ENCODE measurements at regions not wholly inside any gene's neighbourhood (a gene's known extent, or its start where the extent isn't known, plus 50 kb on each side); places are given as distances from the start of the nearest gene placed in this dataset.

DNA sequence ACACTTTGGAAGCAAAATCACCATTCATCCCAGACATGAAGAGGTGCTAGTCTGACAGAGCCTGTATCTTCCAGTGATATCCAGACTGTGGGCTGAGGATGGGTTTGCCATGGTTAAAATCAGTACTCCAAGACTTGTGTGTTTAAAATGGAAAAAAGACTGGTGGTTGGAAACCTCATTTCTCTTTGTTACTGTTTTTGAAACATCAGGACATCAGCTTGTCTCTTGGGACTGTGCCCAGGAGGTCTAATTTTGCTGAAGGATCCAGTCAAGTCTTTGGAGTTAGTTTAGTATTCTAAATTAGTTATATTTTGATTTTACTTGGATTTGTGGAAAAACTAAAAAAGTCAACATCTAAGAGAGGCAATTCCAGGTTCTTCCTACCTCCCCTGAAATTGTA is 578.4 kb downstream of the PLCL1 start:
- FAIRE-seq: no peak
- no peak for DNase-seq (ENCODE audit: insufficient read length, low spot score)

DNA sequence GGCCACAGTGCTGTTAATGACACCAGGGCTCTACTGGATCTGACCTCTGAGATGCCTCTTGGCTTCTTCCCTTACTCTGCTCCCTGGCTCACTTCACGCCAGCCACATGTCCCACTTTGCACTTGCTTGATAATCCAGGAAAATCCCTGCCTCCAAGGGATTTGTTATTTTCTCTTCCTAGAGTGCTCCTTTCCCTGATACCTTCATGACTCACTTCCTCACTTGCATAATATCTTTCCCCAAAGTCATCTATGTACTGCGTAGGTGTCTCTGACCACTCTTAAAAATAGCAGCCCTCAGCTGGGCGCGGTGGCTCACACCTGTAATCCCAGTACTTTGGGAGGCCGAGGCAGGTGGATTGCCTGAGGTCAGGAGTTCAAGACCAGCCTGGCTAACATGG is 572.3 kb downstream of the PLCL1 start:
- FAIRE-seq (no peak), DNase-seq (ENCODE audit: insufficient read length, low spot score) (peak; percentile 0)

DNA sequence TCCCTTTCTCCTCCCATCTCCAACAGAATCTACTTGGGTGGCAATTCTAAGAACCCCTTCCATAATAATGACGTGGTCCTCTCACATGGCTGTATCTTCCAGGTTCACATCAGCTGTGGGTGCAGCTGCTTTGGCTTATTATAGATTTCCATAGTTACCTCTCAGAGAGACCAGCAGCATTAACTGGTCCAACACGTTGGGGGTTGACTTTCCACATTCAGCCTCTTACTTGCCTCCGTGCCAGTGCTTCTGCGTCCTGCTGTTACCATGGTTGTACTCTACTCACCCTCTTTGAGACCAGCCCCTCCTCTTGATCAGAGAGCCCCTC is 570.7 kb downstream of the PLCL1 start:
- DNase-seq (ENCODE audit: insufficient read length, low spot score) (no peak), FAIRE-seq (no peak)

DNA sequence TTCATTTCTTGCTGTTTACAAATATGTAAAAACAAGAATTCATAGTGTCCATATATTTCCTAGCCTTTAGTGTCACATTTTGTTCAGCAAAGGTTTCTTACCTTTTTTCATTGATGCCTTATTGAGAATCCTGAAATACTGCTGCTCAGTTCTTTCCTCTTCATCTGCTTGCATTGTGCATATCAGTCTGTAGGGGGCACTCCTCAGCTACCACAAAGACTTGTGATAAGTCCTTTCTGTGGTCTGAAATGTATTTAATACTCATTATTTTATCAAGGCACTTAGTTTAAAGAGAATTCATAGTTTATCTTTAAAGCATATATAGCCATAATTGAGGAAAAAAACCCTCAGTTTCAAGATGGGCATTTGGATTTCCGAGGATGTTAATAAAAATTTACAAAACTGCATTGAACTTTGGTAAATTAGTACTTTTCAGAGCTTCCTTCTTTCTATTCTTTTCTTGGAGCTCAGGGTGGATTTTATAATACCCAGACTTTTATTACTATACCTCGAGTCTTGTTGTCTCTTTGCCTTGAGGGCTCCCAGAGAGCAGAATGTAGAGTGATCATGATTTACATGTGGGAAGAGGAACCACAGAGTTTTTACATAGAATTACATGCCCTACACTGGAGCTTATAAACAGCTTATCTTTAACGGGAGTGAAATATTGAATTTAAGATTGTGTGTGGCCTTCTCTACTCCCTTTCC is 570.1 kb downstream of the PLCL1 start:
- no peak for FAIRE-seq
- peak; percentile 10 for DNase-seq (ENCODE audit: insufficient read length, low spot score)

DNA sequence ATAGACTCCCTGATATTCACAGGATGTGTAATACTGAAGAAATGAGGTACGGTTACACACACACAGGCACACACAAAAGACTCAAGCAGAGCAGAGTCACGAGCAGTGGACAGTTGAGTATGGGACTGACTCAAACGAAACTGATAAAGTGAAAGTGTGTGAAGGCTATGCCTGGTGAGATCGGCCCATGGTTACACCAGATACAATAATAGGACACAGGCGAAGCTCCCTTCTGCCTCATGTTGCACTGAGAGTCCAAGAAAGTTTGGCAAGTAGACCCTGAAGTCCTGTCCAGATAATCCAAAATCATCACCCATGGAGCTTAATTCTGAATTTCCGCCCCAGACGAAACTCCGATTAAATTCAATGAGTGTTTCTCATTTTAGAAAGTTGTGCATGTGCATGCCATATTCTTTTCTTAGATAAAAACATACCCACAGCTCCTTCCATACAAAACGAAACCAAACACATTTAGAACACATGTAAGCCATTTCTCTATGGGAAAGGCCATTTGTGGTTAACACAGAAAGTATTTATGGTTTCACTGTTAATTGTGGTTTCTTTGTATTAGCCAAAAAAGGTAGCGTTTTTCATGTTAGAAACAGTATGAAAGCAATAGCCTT is 567.6 kb downstream of the PLCL1 start:
- no peak for FAIRE-seq
- DNase-seq (ENCODE audit: insufficient read length, low spot score): no peak

DNA sequence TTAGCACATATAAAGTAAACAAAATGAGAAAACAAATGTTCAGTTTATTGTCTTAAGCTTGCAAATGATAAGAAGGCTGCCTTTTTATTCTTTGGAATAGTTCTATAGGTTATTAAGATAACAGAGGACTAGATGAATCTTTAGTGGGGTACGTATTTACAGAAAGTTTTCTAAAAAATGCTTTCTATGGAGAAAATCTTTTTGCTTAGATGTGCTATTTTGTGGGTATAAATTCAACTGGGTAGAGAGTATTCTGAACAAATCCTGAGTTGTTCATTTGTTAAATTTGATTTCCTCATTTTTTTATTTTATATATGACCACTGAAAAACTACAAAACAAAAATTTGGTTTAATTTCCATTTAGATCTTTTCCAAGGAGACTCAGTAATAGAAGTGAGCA is 566.9 kb downstream of the PLCL1 start:
- FAIRE-seq (no peak), DNase-seq (ENCODE audit: insufficient read length, low spot score) (no peak)

DNA sequence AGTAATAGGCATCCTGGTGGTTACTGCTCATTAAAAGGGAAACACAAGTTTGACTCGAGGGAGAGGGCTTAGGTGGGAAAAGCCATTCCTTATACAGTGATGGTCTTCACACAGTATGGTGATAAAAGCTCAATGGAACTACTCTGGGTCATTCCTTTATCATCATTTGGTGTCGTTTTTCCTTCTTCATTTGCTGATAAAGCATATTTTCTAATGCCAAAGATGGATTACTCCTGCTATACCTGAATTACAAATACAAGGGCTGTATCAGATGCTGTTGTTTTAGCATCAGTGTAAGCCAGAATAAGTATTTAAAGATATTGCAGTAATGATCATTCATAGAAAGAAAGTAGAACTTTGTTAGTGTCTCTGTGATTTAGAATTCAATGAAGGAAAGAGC is 563.7 kb downstream of the PLCL1 start:
- FAIRE-seq: no peak
- DNase-seq (ENCODE audit: insufficient read length, low spot score): no peak

DNA sequence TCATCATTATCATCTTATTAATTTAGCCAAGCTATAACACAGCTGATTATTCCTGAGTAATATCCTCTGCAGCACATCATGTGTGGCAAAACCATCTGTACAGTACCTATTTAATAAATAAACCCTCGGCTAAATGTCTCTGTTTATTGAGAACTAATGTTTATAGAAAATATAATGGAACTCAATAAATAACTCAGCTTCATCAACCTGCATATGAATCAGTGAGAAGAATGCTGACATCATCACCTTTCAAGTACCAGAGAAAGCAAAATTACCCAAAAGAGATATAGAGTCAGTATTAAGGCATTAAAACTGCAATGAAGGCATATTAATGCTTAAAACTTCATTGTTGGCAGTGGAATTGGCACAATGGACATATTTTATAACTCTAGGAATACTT is 558.3 kb downstream of the PLCL1 start:
- FAIRE-seq: no peak
- no peak for DNase-seq (ENCODE audit: insufficient read length, low spot score)

DNA sequence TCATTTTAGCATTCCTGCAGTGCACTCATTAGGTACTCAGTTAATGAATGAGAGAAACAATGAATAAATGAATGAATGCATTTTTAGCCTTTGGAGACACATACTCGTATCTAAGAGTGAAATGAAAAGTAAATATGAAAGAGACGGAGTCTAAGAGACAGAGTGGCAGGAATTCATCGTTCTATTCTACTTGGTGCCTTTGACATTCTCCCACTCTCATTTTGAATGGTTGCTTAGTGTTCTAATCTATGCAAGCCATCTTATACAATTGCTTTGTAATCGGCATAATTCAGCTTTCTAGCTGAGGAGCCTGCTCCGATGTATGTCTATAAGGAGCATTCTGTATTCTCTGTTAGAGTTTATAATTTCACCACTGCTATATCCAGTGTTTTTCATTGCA is 554.9 kb downstream of the PLCL1 start:
- DNase-seq (ENCODE audit: insufficient read length, low spot score) (no peak), FAIRE-seq (no peak)

DNA sequence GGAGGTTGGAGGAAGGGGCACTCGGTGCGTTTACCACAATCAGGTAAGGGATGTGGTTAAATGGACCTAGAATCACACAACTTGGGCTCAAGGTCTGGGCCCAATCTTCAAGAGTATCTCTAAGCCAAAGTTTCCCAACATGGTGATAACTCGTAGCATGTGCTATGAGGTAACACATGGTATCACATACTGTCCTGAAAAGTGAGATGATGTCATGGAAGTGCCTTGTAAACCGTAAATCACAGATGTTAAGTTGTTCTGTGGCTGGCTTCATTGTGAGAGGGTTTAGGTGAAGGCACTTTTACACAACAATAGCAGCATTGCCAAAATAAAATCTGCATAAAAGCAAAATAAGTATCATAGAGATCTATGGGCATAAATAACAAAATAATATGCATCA is 551.8 kb downstream of the PLCL1 start:
- FAIRE-seq (no peak), DNase-seq (ENCODE audit: insufficient read length, low spot score) (no peak)

DNA sequence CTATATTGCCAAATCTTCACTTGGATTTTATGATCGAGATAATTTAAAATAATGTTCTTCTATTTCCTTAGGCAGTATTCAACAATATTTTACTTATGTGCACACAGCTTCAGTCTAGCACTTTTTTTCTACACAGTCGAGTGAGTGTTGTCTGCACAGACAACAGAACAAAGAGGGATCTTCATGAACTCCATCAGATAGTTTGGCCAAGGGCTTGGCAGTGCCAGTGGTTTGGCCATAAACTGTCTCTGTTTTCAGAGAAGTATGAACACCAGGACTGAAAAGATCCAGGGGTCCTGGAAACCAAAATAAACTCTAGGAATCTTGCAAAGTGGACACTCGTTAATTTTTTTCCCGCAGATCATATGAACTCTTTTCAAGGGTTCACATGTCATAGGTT is 547.3 kb downstream of the PLCL1 start:
- no peak for FAIRE-seq
- no peak for DNase-seq (ENCODE audit: insufficient read length, low spot score)

DNA sequence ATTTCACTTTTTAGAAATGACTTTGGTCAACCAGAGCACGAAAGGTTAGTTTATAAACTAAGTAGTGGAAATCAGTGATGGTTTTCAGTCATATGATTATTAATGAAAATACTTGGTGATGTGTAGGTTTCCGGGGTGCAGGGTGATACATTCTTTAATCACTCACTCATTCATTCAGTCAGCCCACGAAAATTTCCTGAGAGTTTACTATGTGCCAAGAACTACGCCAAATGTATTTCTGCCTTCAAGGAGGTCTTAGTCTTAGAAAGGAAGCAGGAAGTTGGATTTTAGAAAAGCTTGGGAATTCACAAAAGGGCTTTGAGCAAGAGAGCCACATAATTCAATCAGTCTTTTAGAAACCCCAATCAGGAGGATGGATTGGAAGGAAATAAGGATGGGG is 543.6 kb downstream of the PLCL1 start:
- DNase-seq (ENCODE audit: insufficient read length, low spot score): no peak
- FAIRE-seq: no peak

DNA sequence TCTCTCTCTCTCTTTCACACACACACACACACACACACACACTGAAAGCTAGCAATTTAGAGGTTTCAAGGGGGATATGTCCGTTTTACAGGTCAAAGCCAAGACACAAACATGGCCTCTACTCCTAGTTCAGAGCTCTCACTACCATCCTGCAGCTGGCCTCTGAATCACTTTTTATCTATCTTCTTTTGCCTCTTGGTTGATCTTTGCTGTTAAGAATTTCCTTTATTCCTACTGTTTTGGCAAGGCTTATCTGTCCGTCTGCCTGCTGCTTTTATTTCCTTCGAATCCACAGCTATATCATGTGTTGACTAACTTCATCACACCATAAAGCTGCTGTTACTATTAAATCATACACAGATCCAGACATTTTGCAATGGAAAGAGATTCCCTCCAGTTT is 543.0 kb downstream of the PLCL1 start:
- FAIRE-seq (no peak), DNase-seq (ENCODE audit: insufficient read length, low spot score) (no peak)

DNA sequence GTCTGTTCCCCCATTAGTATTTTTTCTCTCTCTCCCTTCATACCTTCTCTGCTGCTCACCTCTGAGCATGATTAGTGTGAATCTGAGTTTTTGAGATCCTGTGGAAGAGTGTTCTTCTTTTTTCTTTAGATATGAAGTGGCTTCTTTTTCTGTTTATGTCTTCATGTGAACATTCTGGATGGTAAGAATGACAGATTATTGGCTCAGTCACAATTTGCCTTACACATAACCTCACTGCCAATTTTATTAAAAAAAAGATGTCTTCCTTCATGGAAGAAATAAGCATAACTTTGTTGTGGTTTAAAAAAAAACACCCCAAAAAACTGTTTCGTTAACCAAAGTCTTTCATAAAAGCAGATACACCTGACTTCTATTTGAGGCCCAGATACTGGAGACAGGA is 539.1 kb downstream of the PLCL1 start:
- FAIRE-seq: no peak
- no peak for DNase-seq (ENCODE audit: insufficient read length, low spot score)

DNA sequence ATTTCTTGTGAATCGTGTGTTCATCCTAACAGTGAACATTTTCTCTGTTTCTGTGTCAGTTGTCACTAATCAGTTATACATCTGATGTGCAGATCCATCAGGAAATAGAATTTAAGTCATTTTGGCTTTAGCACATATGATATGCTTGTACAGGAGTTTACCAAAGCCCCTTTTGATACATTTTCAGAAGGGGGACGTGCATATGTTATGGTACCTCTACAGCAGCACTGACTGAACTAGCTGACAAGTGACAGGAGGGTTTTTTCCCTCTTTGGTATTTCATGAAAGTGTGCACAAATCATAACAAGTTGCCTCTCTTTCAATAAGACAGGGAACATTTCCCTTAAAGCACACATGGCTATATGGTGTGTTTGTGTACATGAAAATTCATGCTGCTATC is 536.5 kb downstream of the PLCL1 start:
- FAIRE-seq (peak; percentile 4), DNase-seq (ENCODE audit: insufficient read length, low spot score) (no peak)

DNA sequence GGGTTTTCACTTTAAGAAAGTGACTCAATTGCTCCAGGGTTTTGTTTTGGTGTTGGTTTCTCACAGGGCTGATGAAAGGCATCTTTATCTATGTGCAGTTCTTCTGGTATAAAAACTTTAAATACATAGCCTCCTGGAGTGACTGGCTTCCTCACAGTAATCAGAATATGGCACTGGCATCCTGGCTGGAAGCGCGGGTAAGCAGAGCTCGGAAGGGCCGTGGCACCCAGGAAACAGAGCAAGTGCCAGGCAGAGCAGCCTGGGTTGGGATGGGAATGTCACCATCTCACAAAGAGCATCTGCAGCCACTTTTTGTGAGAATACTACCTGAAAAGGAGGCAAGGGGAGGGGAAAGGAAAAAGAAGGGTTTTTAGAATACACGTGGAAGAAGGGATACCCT is 534.7 kb downstream of the PLCL1 start:
- FAIRE-seq (no peak), DNase-seq (ENCODE audit: insufficient read length, low spot score) (no peak)

DNA sequence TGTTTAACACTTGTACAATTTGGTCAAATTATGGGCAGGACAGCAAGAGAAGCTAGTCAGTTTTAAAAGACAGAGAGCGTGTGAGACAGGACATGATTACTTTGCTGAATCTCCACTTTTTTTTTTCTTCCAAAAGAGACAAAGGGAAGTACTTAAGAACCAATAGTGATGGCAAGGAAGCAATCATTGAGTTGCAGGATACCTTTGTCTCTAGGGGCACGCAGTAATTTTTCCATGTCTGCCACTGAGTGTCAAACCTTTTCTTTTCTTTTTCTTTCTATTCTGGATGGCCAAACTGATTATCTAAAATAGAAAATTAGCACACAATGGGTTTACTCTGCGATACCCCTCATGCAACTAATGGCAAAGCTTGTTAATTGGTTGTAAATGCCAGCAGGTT is 533.0 kb downstream of the PLCL1 start:
- no peak for DNase-seq (ENCODE audit: insufficient read length, low spot score)

DNA sequence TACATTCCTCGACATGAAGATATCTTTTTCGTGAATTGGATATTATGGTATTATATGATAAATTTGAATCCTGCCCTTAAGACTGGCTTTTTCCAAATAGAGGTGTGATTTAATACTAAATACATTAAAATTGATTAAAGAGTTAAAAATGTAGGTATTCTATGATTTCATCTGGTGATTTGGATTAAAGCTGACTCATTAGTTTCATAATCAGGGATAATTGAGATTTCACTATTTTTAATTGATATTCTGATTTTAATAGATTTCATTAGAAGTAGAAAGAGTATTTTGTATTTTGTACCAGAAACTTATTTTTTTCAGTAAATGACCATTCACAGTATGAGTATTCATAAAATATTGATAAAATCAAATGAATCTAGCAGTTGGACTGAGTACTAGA is 524.1 kb downstream of the PLCL1 start:
- DNase-seq (ENCODE audit: insufficient read length, low spot score): no peak
- FAIRE-seq: no peak

More for the DNA sequence above, 533.0 kb downstream of the PLCL1 start:
- no peak for FAIRE-seq

DNA sequence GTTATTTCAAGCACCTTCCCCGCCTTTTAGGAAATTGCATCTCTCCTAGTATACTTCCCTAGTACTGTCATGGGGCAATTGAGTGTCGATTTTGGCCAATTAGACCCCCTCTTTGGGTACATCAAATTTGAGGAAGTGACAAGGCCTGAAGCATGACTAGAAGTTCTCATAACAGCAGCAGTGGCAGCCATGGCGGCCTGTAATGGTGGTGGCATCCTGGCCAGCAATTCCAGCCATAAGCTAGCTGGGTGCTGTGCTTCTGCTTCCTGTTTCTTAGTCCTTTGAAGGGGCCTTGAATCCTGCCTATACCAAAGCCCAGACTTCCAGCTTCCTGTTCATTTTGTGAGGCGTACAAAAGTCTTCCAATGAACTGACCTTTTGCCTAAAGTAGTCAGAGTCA is 523.1 kb downstream of the PLCL1 start:
- no peak for FAIRE-seq
- DNase-seq (ENCODE audit: insufficient read length, low spot score): no peak

DNA sequence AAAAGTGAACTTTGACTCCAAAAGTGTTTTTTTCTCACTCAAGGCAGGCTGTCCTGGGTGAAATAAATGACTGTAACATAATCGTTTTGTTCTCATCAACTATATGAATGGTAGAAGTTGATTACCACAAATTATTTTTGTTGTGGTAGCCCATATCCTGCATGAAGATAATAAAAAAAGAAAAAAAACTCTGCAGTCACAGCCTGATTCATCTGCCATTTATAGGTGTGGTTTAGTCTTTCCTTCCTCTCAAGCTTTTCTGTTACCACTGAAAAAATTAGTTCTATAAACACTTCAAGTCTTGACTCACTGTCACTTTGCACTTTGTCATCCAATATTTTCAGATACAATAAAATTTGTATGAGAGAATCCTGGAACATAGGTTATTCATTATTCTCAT is 522.0 kb downstream of the PLCL1 start:
- DNase-seq (ENCODE audit: insufficient read length, low spot score) (no peak), FAIRE-seq (no peak)

DNA sequence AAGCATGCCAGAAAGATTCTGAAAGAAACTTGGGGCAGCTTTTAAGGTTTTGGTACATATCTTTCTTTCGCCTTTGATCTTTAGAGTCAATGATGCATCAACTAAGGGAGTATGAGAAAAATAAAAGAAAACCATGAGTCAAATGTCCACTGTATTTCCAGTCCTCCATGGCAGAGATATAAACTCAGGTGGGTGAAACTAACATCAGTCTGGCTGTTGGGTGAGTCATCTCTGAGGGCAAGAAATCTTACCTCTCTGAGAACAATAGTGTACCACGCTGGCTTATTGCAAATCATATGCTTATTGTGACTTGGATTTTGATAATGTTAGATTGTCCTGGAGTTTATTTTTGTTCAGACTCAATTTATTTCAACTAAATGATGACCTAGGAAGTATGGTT is 521.0 kb downstream of the PLCL1 start:
- DNase-seq (ENCODE audit: insufficient read length, low spot score) (no peak), FAIRE-seq (no peak)

DNA sequence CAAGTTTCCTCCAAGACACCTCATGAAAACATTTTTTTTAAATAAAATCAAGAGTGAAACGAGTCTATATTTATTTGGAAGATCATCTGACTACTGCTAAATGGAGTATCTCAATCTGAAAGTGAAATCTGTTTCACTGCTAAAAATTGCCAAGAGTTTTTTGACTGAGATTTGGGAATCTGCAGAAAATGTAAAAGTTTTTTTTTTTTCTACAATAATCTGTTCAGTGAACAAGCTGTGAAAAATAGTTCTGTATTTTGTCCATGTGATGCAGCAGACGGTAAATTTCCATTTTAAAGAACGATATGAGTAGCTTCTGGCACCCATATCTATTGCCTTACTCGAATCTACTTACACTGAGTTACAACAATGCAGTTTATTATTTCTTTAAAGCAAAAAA is 519.7 kb downstream of the PLCL1 start:
- DNase-seq (ENCODE audit: insufficient read length, low spot score): no peak
- FAIRE-seq: no peak

DNA sequence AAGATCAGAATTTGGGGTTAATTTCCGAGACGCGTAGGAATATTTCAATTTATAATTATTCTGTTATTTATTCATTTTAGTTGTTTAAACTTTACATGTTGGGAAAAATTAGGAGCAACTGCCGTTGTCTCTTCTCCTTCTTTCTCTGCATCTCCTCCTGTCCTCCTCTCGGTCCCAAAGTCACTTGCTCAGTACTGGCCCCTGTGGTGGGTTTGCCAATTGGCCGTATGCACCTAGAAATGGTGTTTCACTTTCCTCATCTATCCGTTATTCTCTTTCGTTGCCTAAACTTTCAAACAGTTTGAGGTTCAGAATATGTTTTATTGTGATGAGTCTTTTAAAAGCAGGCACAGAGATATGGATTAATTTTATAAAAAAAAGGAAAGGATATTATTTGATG is 517.9 kb downstream of the PLCL1 start:
- DNase-seq (ENCODE audit: insufficient read length, low spot score) (no peak), FAIRE-seq (no peak)
